ENCODE measurements at regions not wholly inside any gene's neighbourhood (a gene's known extent, or its start where the extent isn't known, plus 50 kb on each side); places are given as distances from the start of the nearest gene placed in this dataset.

GRCh38 chr3:25887907-25888306 is 98.0 kb downstream of the OXSM start:
- Histone ChIP-seq H3K27ac (no peak overlapping the region), H3K27me3 (replicated peaks in 1 of 7) (no peaks in the 10 kb centered on the region), H3K36me3 (no peaks in the 10 kb centered on the region), H3K9me3 (no peaks in the 10 kb centered on the region), H3K4me1 (no peaks in the 10 kb centered on the region), H3K4me3 (no peak overlapping the region)
- WGBS, 5 donors, result 74 to 84% (median 80%) methylated on average over 5 of the region's 5 CpGs
- no peak for TF ChIP-seq POLR2A (IDR thresholded peaks at IDR 0.05)
- no peak for TF ChIP-seq CTCF (IDR thresholded peaks at IDR 0.05 in 8 of 11, conservative IDR thresholded peaks at IDR 0.05 in 3 of 11)
- TF ChIP-seq POLR2AphosphoS5 (IDR thresholded peaks at IDR 0.05), result no peak
- intact Hi-C loops (cut with DNase I; ENCODE audit: low total_unique reads), result no loop called here
- no peak for DNase-seq

DNA sequence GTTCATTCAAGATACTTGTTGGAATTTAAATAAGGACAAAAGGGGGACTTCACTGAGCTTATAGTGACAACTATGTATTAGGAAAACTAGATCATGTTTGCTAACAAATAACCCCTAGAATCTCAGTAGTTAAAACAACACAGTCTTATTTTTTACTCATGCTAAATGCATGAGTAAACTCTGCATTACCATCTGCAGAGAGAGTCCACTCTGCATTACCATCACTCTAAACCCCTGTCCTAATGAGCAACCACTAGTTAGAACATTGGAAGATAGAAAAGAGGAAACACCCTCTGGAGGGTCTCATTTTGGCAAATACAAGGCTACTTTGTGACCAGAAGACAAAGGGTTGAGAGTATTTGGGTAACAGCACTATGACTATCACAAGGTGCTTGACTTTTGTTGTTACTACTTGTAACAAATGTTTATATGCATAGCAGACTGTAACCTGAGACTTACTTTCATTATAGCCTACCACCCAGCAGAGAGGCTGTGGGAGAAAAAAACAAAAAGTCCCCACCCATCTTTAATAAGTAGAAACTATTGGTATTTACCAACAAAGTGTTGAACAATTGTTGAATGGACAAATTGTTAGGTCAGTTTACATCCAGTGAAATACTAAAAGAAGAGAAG is 99.1 kb downstream of the OXSM start:
- DNase-seq, result no peak
- Histone ChIP-seq H3K9me3 (no peaks in the 10 kb centered on the region), H3K4me3 (no peak overlapping the region), H3K4me1 (no peaks in the 10 kb centered on the region), H3K27ac (no peak overlapping the region), H3K27me3 (replicated peaks in 1 of 7) (no peaks in the 10 kb centered on the region), H3K36me3 (no peaks in the 10 kb centered on the region)
- intact Hi-C loops (cut with DNase I; ENCODE audit: low total_unique reads), result no loop called here
- no peak for TF ChIP-seq CTCF (IDR thresholded peaks at IDR 0.05 in 8 of 11, conservative IDR thresholded peaks at IDR 0.05 in 3 of 11)
- no peak for TF ChIP-seq POLR2AphosphoS5 (IDR thresholded peaks at IDR 0.05)
- no peak for TF ChIP-seq POLR2A (IDR thresholded peaks at IDR 0.05)

- Histone ChIP-seq H3K9me3 (no peaks in the 10 kb centered on the region), H3K36me3 (no peaks in the 10 kb centered on the region), H3K27ac (no peak overlapping the region), H3K4me1 (no peaks in the 10 kb centered on the region), H3K4me3 (no peak overlapping the region), H3K27me3 (replicated peaks in 1 of 7) (no peaks in the 10 kb centered on the region)
- WGBS, 5 donors, result 81 to 93% (median 88%) methylated on average over 2 of the region's 2 CpGs
- DNase-seq, result no peak
- no peak for TF ChIP-seq CTCF (IDR thresholded peaks at IDR 0.05 in 8 of 11, conservative IDR thresholded peaks at IDR 0.05 in 3 of 11)
- TF ChIP-seq POLR2A (IDR thresholded peaks at IDR 0.05), result no peak
- TF ChIP-seq POLR2AphosphoS5 (IDR thresholded peaks at IDR 0.05), result no peak
- intact Hi-C loops (cut with DNase I; ENCODE audit: low total_unique reads), result no loop called here
Observed at GRCh38 chr3:25889525-25889917, 99.6 kb downstream of the OXSM start.

GRCh38 chr3:25894101-25894500 is 104.2 kb downstream of the OXSM start:
- TF ChIP-seq POLR2A (IDR thresholded peaks at IDR 0.05) (no peak), CTCF (IDR thresholded peaks at IDR 0.05 in 8 of 11, conservative IDR thresholded peaks at IDR 0.05 in 3 of 11) (no peak), POLR2AphosphoS5 (IDR thresholded peaks at IDR 0.05) (no peak)
- no peak for DNase-seq
- Histone ChIP-seq H3K27me3 (replicated peaks in 1 of 7) (no peaks in the 10 kb centered on the region), H3K4me3 (no peak overlapping the region), H3K36me3 (no peaks in the 10 kb centered on the region), H3K27ac (no peak overlapping the region), H3K4me1 (no peaks in the 10 kb centered on the region), H3K9me3 (no peaks in the 10 kb centered on the region)
- 85 to 92% (median 87%) methylated on average over 3 of the region's 3 CpGs for WGBS, 5 donors
- intact Hi-C loops (cut with DNase I; ENCODE audit: low total_unique reads), result no loop called here

Measured in spleen (tissue), 11 donors.